GM12878 (cell line): ENCODE measurements at regions not wholly inside any gene's neighbourhood (a gene's known extent, or its start where the extent isn't known, plus 50 kb on each side); places are given as distances from the start of the nearest gene placed in this dataset.

Source experiments
- ATAC-seq: fragments of 200-7000 bp; cut with Tn5 transposase; 3 replicates; pipeline ENCODE4 v1.9.1; 2020; ENCODE audit warnings: mild to moderate bottlenecking, moderate library complexity
- BruUV-seq: library from RNA; stranded (reverse); fragments of 400-500 nt; replicated peaks from 2 replicates; lab custom pipeline; 2021; lab: Mats Ljungman, UMichigan
- CTCF ChIA-PET: fragments of 300-600 bp; sonication (Branson Sonifier 250); formaldehyde crosslinking; extraction: SDS; loops from one replicate; lab custom pipeline; 2021; ENCODE audit warnings: inconsistent platforms; lab: Yijun Ruan, JAX
- POLR2A ChIA-PET: fragments of 350-600 bp; formaldehyde crosslinking; extraction: SDS; loops from one replicate; lab custom pipeline; 2021; ENCODE audit warnings: inconsistent platforms; lab: Charles Lee
- RAD21 ChIA-PET: fragments of 300-600 bp; sonication (Branson Sonifier 250); formaldehyde crosslinking; loops from one replicate; lab custom pipeline; 2023; ENCODE audit warnings: antibody characterized with exemption; ENCODE audit not compliant: unreplicated experiment; lab: Charles Lee
- SMC1A ChIA-PET: fragments of 300-600 bp; sonication (Branson Sonifier 250); formaldehyde crosslinking; loops from one replicate; lab custom pipeline; 2023; ENCODE audit not compliant: unreplicated experiment, uncharacterized antibody; lab: Charles Lee
- DNase-seq: peaks from one replicate; pipeline ENCODE4 v3.0.0-alpha.2; 2011; ENCODE audit warnings: low read depth, low spot score
- FAIRE-seq: peaks from 3 replicates; lab custom pipeline; 2011; peaks lifted over from hg19 to GRCh38; lab: Jason Lieb, UNC
- H2AFZ ChIP-seq: 2 replicates; pipeline ENCODE4 v1.6.0; 2011; ENCODE audit warnings: low read depth, low read length, control low read depth; ENCODE audit not compliant: control insufficient read depth
- H3K27ac ChIP-seq: 2 replicates; pipeline ENCODE4 v1.5.1; 2011; ENCODE audit warnings: control low read depth; ENCODE audit not compliant: control insufficient read depth, insufficient read depth
- H3K27me3 ChIP-seq, 2 experiments: replicated peaks in 1 of 2; 2 replicates each; pipeline versions ENCODE4 v1.6.0 to v1.6.1; 2011; ENCODE audit warnings: low read length in 1 of 2; ENCODE audit not compliant: control insufficient read depth in 2 of 2, insufficient read depth in 2 of 2
- H3K36me3 ChIP-seq, 2 experiments: 2 replicates each; pipeline ENCODE4 v1.5.1; 2011; ENCODE audit warnings: low read length in 1 of 2; ENCODE audit not compliant: control insufficient read depth in 2 of 2, insufficient read depth in 2 of 2
- H3K4me1 ChIP-seq: 2 replicates; pipeline ENCODE4 v1.6.1; 2011; ENCODE audit warnings: mild to moderate bottlenecking, low read length, moderate library complexity, mixed read lengths; ENCODE audit not compliant: control insufficient read depth, insufficient read depth
- H3K4me2 ChIP-seq: 2 replicates; pipeline ENCODE4 v1.6.0; 2011; ENCODE audit warnings: control low read depth; ENCODE audit not compliant: control insufficient read depth, insufficient read depth
- H3K4me3 ChIP-seq: fragments of 200-600 bp; sonication (generic); 2 replicates; pipeline ENCODE4 v1.5.1; 2016
- H3K79me2 ChIP-seq: 2 replicates; pipeline ENCODE4 v1.6.0; 2011; ENCODE audit warnings: low read length; ENCODE audit not compliant: control insufficient read depth, insufficient read depth
- H3K9ac ChIP-seq: 2 replicates; pipeline ENCODE4 v1.8.0; 2011; ENCODE audit warnings: low read length, control low read depth, mixed read lengths; ENCODE audit not compliant: control insufficient read depth, insufficient read depth
- H3K9me3 ChIP-seq: replicated peaks from 3 replicates; pipeline ENCODE4 v1.5.1; 2011; ENCODE audit warnings: mild to moderate bottlenecking, low read length; ENCODE audit not compliant: control insufficient read depth, insufficient read depth
- H4K20me1 ChIP-seq: 2 replicates; pipeline ENCODE4 v1.6.0; 2011; ENCODE audit not compliant: control insufficient read depth, insufficient read depth
- ATF2 ChIP-seq: IDR thresholded peaks from 2 replicates; pipeline ENCODE4 v1.6.1; 2012; ENCODE audit warnings: low read length, inconsistent platforms
- BMI1 ChIP-seq: fragments of 450-650 bp; IDR thresholded peaks from 2 replicates; pipeline ENCODE4 v1.6.1; 2016; ENCODE audit warnings: mild to moderate bottlenecking, moderate library complexity, borderline replicate concordance
- CBX3 ChIP-seq: fragments of 200-600 bp; sonication (generic); IDR thresholded peaks from 2 replicates; pipeline ENCODE4 v1.6.1; 2016; ENCODE audit warnings: low read depth, borderline replicate concordance
- E2F4 ChIP-seq: IDR thresholded peaks from 2 replicates; pipeline ENCODE4 v1.6.1; 2012; ENCODE audit warnings: low read depth, low read length, improper control_type of control experiment
- FOXM1 ChIP-seq: IDR thresholded peaks from 2 replicates; pipeline ENCODE4 v1.6.1; 2012; ENCODE audit warnings: low read depth, mild to moderate bottlenecking, inconsistent platforms, low read length, moderate library complexity
- GATAD2B ChIP-seq: fragments of 450-650 bp; conservative IDR thresholded peaks from 2 replicates; pipeline ENCODE4 v1.6.1; 2017; ENCODE audit warnings: low read depth, mild to moderate bottlenecking, moderate library complexity
- IRF4 ChIP-seq: IDR thresholded peaks from 2 replicates; pipeline ENCODE4 v1.6.1; 2011; ENCODE audit warnings: low read depth, low read length
- LARP7 ChIP-seq: fragments of 450-650 bp; IDR thresholded peaks from 2 replicates; pipeline ENCODE4 v1.6.1; 2017; ENCODE audit warnings: mild to moderate bottlenecking
- MAX ChIP-seq: IDR thresholded peaks from 2 replicates; pipeline ENCODE4 v1.6.1; 2012; ENCODE audit warnings: low read depth, low read length, improper control_type of control experiment
- MXI1 ChIP-seq: fragments of 150-350 bp; IDR thresholded peaks from 2 replicates; pipeline ENCODE4 v1.6.1; 2011; ENCODE audit warnings: low read depth, mild to moderate bottlenecking, inconsistent platforms, low read length, improper control_type of control experiment
- PAX5 ChIP-seq: IDR thresholded peaks from 2 replicates; pipeline ENCODE4 v1.6.1; 2011; ENCODE audit warnings: low read depth, low read length, borderline replicate concordance
- RB1 ChIP-seq: fragments of 450-650 bp; formaldehyde crosslinking; IDR thresholded peaks from 2 replicates; pipeline ENCODE4 v1.6.1; 2017; ENCODE audit warnings: mild to moderate bottlenecking, borderline replicate concordance
- SREBF2 ChIP-seq: IDR thresholded peaks from 2 replicates; pipeline ENCODE4 v1.6.1; 2012; ENCODE audit warnings: mild to moderate bottlenecking, low read length
- STAT1 ChIP-seq: fragments of 450-650 bp; conservative IDR thresholded peaks from 2 replicates; pipeline ENCODE4 v1.6.1; 2014; ENCODE audit warnings: antibody characterized with exemption, mild to moderate bottlenecking
- ZBED1 ChIP-seq: IDR thresholded peaks from 2 replicates; pipeline ENCODE4 v1.6.1; 2016; ENCODE audit warnings: borderline replicate concordance
- ZBTB4 ChIP-seq: fragments of 450-650 bp; formaldehyde crosslinking; IDR thresholded peaks from 2 replicates; pipeline ENCODE4 v1.4.0; 2022; ENCODE audit warnings: mild to moderate bottlenecking, moderate library complexity
- WGBS: methylation state at CpG from one replicate; pipeline ENCODE4 v1.1.6; 2016; ENCODE audit warnings: low lambda C conversion rate; ENCODE audit not compliant: insufficient replicate concordance, insufficient coverage; ENCODE audit errors: missing lambda C conversion rate; 5-methylcytosine and 5-hydroxymethylcytosine counted together
- in situ Hi-C: fragments of 300-500 bp; cut with MboI; formaldehyde crosslinking; loops from 9 replicates; pipeline ENCODE4 v1.14.3; 2018; ENCODE audit warnings: mixed read lengths
- intact Hi-C: fragments of 100-400 bp; cut with micrococcal nuclease; formaldehyde crosslinking; loops from one replicate; pipeline ENCODE4 v1.14.2; 2022; ENCODE audit not compliant: unreplicated experiment

GRCh38 chr7:25544254-25544653, 316.0 kb upstream of the NPVF start:
- FAIRE-seq (no peak), ATAC-seq (no peak), DNase-seq (no peak)
- Histone ChIP-seq H2AFZ (no peak overlapping the region), H3K79me2 (no peaks in the 10 kb centered on the region), H3K9me3 (no peaks in the 10 kb centered on the region), H3K4me1 (no peaks in the 10 kb centered on the region), H3K4me3 (no peak overlapping the region), H3K9ac (no peak overlapping the region), H3K4me2 (no peak overlapping the region), H3K27me3 (peaks cover 5 to 6% of the 10 kb centered on the region in 2 experiments), H4K20me1 (no peaks in the 10 kb centered on the region), H3K27ac (no peak overlapping the region), H3K36me3 (no peaks in the 10 kb centered on the region)
- intact Hi-C loops (no loop called here), in situ Hi-C loops (no loop called here)
- WGBS, result 26% methylated on average over 5 of the region's 5 CpGs
- TF ChIP-seq PAX5, result no peak
- no peak for TF ChIP-seq CBX3
- no peak for TF ChIP-seq BMI1
- no peak for TF ChIP-seq LARP7
- no peak for TF ChIP-seq MXI1
- TF ChIP-seq ATF2, result no peak
- no peak for TF ChIP-seq ZBTB4 (CRISPR knock-in tag)
- TF ChIP-seq FOXM1, result no peak
- no peak for TF ChIP-seq ZBED1
- TF ChIP-seq RB1, result no peak
- TF ChIP-seq SREBF2, result no peak
- no peak for TF ChIP-seq IRF4
- TF ChIP-seq MAX, result no peak
- TF ChIP-seq GATAD2B, result no peak
- TF ChIP-seq STAT1, result no peak
- TF ChIP-seq E2F4, result no peak
- POLR2A ChIA-PET, result no interaction called here
- BruUV-seq, result no TSS peak
- CTCF ChIA-PET, result interaction anchor here (1.6 kb wide), 1 partner anchor 23 kb away, joined by 5 read pairs; no protein-coding TSS in a partner anchor
- RAD21 ChIA-PET, result no interaction called here
- SMC1A ChIA-PET, result no interaction called here
